ENCODE measurements at regions not wholly inside any gene's neighbourhood (a gene's known extent, or its start where the extent isn't known, plus 50 kb on each side); places are given as distances from the start of the nearest gene placed in this dataset.

GRCh38 chr6:43946641-43947363 lies 176.8 kb downstream of the VEGFA start (continued):
- no peak for TF ChIP-seq REST (IDR thresholded peaks at IDR 0.05; ENCODE audit: borderline replicate concordance)
- TF ChIP-seq REST (CRISPR knock-in tag; IDR thresholded peaks at IDR 0.05; ENCODE audit: low read depth) = no peak
- TF ChIP-seq MEF2D (tag; conservative IDR thresholded peaks at IDR 0.05; ENCODE audit: low read depth) = 0 out of 2 replicates have a peak, but pooled peaks have one; percentile 22
- no peak for TF ChIP-seq SIRT6 (IDR thresholded peaks at IDR 0.05; ENCODE audit: low read depth, low read length)
- peak; percentile 87 for TF ChIP-seq NCOR1 (IDR thresholded peaks at IDR 0.05)
- TF ChIP-seq BACH1 (tag; IDR thresholded peaks at IDR 0.05) = no peak; the same call in 1 of the 2 replicates
- TF ChIP-seq ZNF511 (CRISPR knock-in tag; IDR thresholded peaks at IDR 0.05) = no peak
- TF ChIP-seq SMARCB1 (IDR thresholded peaks at IDR 0.05; ENCODE audit: insufficient read length, low read depth) = no peak
- peak; percentile 58; the same call in 1 of the 2 replicates for TF ChIP-seq SMARCC2 (IDR thresholded peaks at IDR 0.05; ENCODE audit: low read depth)
- no peak for TF ChIP-seq SREBF2 (CRISPR knock-in tag; IDR thresholded peaks at IDR 0.05)
- TF ChIP-seq NUFIP1 (IDR thresholded peaks at IDR 0.05; ENCODE audit: partially characterized antibody) = no peak
- TF ChIP-seq ZNF79 (CRISPR knock-in tag; IDR thresholded peaks at IDR 0.05; ENCODE audit: low read depth) = 0 out of 2 replicates have a peak, but pooled peaks have one; percentile 55
- TF ChIP-seq CTBP1 (IDR thresholded peaks at IDR 0.05; ENCODE audit: borderline replicate concordance) = peak; percentile 68; the same call in 1 of the 2 replicates
- TF ChIP-seq NFRKB (IDR thresholded peaks at IDR 0.05; ENCODE audit: low read depth) = peak; percentile 84; the same call in 1 of the 2 replicates
- TF ChIP-seq EP400 (IDR thresholded peaks at IDR 0.05) = peak; percentile 59
- TF ChIP-seq FOXM1 (IDR thresholded peaks at IDR 0.05; ENCODE audit: low read depth) = peak; percentile 43; the same call in 1 of the 2 replicates
- TF ChIP-seq FOXM1 (CRISPR knock-in tag; IDR thresholded peaks at IDR 0.05; ENCODE audit: low read depth) = no peak
- peak; percentile 69 for TF ChIP-seq LEF1 (IDR thresholded peaks at IDR 0.05)
- no peak for TF ChIP-seq SMC3 (conservative IDR thresholded peaks at IDR 0.05; ENCODE audit: insufficient read depth, low read depth, low read length)
- TF ChIP-seq NR2C2 (CRISPR knock-in tag; IDR thresholded peaks at IDR 0.05) = no peak
- no peak for TF ChIP-seq NR2C2 (tag; IDR thresholded peaks at IDR 0.05)
- TF ChIP-seq RCOR1 (IDR thresholded peaks at IDR 0.05; ENCODE audit: borderline replicate concordance in 1 of 2, low read depth in 2 of 2, low read length in 2 of 2) = 0 out of 4 replicates have a peak, but pooled peaks of 1 of the 2 experiments have one; percentile 52

All from K562 (cell line).